GM19025 (cell line): ENCODE measurements at regions not wholly inside any gene's neighbourhood (a gene's known extent, or its start where the extent isn't known, plus 50 kb on each side); places are given as distances from the start of the nearest gene placed in this dataset.
"Not testable (repeated sequence)": the region's sequence is repeated elsewhere in the genome, so short reads cannot be mapped to it uniquely, and the experiment has no call there.

ENCODE experiments used
- ATAC-seq: cut with Tn5 transposase; IDR thresholded peaks from one replicate; pipeline ENCODE4 v1.9.1; 2021; ENCODE audit warnings: mild to moderate bottlenecking, low read depth, moderate library complexity; ENCODE audit not compliant: unreplicated experiment

- ATAC-seq = not testable (repeated sequence)
These were observed 258.9 kb downstream of the MYCN start for GRCh38 chr2:16199241-16199640.

GRCh38 chr2:16198166-16198912 lies 258.0 kb downstream of the MYCN start:
- ATAC-seq = no peak

- ATAC-seq = no peak
These were observed 257.3 kb downstream of the MYCN start for GRCh38 chr2:16197504-16198147.

- ATAC-seq = no peak
These were observed 256.5 kb downstream of the MYCN start for GRCh38 chr2:16196687-16197503.

- no peak for ATAC-seq
These were observed 255.3 kb downstream of the MYCN start for GRCh38 chr2:16195681-16196070.

GRCh38 chr2:16194931-16195680 lies 254.8 kb downstream of the MYCN start:
- no peak for ATAC-seq

- ATAC-seq = no peak
These were observed 254.2 kb downstream of the MYCN start for GRCh38 chr2:16194530-16194929.

GRCh38 chr2:16194096-16194390 lies 253.7 kb downstream of the MYCN start:
- no peak for ATAC-seq

GRCh38 chr2:16192416-16193216 lies 252.3 kb downstream of the MYCN start:
- no peak for ATAC-seq

GRCh38 chr2:16191431-16192200 lies 251.3 kb downstream of the MYCN start:
- no peak for ATAC-seq

GRCh38 chr2:16190446-16191270 lies 250.3 kb downstream of the MYCN start:
- ATAC-seq = no peak

GRCh38 chr2:16189836-16190160 lies 249.4 kb downstream of the MYCN start:
- ATAC-seq = no peak

GRCh38 chr2:16189029-16189835 lies 248.9 kb downstream of the MYCN start:
- ATAC-seq = no peak

GRCh38 chr2:16188261-16188890 lies 248.0 kb downstream of the MYCN start:
- ATAC-seq = no peak

GRCh38 chr2:16187482-16187817 lies 247.1 kb downstream of the MYCN start:
- no peak for ATAC-seq

- ATAC-seq = no peak
These were observed 246.5 kb downstream of the MYCN start for GRCh38 chr2:16186661-16187481.
